ENCODE measurements at regions not wholly inside any gene's neighbourhood (a gene's known extent, or its start where the extent isn't known, plus 50 kb on each side); places are given as distances from the start of the nearest gene placed in this dataset.

DNA sequence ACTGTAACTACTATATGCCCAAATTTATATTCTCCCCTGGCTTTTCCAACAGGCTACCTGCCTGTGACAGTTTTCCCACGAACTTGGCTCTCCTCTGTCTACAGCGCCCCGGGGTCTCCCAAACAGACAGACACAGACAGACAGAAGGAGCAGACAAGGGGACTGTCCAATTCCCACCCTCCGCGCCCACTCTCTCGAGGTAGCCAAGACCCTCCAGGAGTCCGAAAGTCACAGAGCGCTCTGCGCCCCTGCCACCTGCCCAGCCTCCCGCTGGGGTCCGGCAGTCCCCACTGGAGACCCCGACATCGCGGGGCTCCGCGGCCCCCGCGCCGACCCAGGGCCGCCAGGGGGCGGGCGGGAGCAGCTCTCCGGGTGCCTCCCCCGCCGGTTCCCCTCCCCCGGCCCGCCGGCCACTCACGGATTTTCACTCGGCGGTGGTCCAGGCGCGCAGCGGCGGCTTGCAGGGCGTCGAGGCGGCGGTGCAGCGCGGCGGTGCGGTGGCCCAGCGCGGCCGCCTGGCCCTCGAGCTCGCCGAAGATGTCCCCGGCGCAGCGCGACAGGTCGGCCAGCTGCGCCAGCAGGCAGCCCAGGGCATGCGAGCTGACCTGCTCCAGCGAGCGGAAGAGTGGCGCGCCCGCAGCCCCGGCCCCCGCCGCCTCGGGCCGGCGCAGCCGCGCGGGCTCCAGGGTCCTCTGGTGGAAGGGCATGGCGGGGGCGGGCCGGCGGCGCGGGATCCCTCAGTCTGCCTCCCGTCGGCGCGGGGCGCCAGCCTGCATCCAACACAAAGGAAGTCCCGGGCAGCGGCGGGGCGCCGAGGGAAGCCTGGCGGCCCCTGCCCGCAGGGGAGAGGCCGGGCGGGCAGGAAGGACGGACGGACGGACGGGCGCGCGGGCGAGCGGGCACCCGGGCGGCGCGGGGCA lies 81.3 kb upstream of the CCDC28A start:
- peak; percentile 53 for DNase-seq (ENCODE audit: low read depth)
- peak; percentile 45 for TF ChIP-seq CTCF (conservative IDR thresholded peaks at IDR 0.05; ENCODE audit: low read length)
- H3K4me3 ChIP-seq (ENCODE audit: low read length) = peak overlapping the region; percentile 79

DNA sequence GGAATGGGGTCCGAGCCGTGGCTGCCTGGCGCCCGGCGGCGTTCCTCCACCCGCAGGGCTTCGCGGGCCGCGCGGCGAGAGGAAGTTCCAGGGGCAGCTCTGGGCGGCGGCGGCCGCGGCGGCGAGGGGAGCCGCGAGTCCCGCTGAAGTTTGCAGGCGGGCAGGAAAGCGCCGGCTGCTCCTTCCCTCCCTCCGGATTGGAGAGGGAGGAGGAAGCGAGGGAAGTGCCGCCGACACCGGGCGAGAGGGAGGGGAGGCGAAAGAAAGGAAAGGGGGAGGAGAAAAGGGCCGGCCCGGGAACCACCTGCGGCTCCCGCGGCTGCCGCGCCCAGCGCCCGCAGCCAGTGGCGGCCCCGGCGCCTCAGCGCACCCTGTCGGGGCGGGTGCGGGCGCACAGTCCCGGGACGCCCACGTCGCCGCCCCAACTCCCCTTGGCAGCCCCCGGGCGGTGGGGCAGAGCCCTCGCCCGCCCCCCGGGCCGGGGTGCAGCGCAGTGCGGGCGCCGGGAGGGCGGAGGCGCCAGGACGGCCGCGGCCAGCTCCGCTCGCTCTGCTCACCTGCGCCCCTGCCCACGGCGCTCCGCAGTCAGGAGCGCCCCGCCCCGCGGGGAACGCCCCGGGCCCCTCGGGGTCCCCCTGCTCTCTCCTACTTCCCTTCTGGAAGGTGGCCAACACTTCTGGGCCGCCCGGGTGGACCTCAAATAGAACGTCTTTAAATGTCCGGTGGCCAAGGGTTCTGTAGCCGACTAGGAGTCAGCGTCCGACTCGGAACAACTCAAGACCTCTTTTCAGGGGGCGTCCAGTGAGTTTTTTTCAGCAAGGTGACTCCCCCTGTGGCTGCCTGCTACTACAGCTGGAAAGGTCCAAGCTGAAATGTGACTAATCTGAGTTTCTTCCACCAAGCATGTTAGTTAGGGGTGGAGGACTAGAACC lies 80.3 kb upstream of the CCDC28A start:
- peak; percentile 49 for DNase-seq (ENCODE audit: low read depth)
- H3K4me3 ChIP-seq (ENCODE audit: low read length) = peak overlapping the region; percentile 79
- no peak for TF ChIP-seq CTCF (conservative IDR thresholded peaks at IDR 0.05; ENCODE audit: low read length)

- no peak for TF ChIP-seq CTCF (conservative IDR thresholded peaks at IDR 0.05; ENCODE audit: low read length)
- H3K4me3 ChIP-seq (ENCODE audit: low read length) = no peak overlapping the region
- DNase-seq (ENCODE audit: low read depth) = no peak
Measured at GRCh38 chr6:138695193-138695592, 78.4 kb upstream of the CCDC28A start.

DNA sequence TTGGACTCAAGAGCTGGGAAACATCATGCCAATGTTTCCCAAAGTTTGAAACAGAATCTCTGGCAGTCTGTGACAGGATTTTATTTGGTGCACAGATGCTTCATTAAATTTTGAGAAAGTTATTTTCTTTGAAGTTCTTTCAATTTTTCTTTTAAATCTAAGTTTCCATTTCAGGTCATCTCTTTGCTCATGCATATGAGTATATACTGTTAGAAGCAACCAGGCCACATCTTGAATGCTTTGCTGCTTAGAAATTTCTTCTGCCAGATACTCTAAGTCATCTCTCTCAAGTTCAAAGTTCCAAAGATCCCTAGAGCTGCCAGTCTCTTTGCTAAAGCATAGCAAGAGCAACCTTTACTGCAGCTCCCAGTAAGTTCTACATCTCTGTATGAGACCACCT lies 59.1 kb upstream of the CCDC28A start:
- no peak overlapping the region for H3K4me3 ChIP-seq (ENCODE audit: low read length)
- no peak for TF ChIP-seq CTCF (conservative IDR thresholded peaks at IDR 0.05; ENCODE audit: low read length)
- no peak for DNase-seq (ENCODE audit: low read depth)

GRCh38 chr6:138716013-138716412 lies 57.6 kb upstream of the CCDC28A start:
- DNase-seq (ENCODE audit: low read depth) = no peak
- no peak for TF ChIP-seq CTCF (conservative IDR thresholded peaks at IDR 0.05; ENCODE audit: low read length)
- H3K4me3 ChIP-seq (ENCODE audit: low read length) = no peak overlapping the region

GRCh38 chr6:138716971-138717665 lies 56.5 kb upstream of the CCDC28A start:
- H3K4me3 ChIP-seq (ENCODE audit: low read length) = no peak overlapping the region
- DNase-seq (ENCODE audit: low read depth) = no peak
- no peak for TF ChIP-seq CTCF (conservative IDR thresholded peaks at IDR 0.05; ENCODE audit: low read length)

Measured in AG10803 (cell line).